Activated T-helper 9 cell treated with anti-CD3 and anti-CD28 coated beads, Interleukin-2, amount 50 U/mL, for 16 hours (primary cell): ENCODE measurements at regions not wholly inside any gene's neighbourhood (a gene's known extent, or its start where the extent isn't known, plus 50 kb on each side); places are given as distances from the start of the nearest gene placed in this dataset.
"Not testable (repeated sequence)": the region's sequence is repeated elsewhere in the genome, so short reads cannot be mapped to it uniquely, and the experiment has no call there.

Source experiments
- DNase-seq: peaks from one replicate; pipeline ENCODE4 v3.0.0-alpha.2; 2020; ENCODE audit warnings: low read depth

- no peak for DNase-seq
Observed at GRCh38 chr17:5747964-5748363, 163.7 kb upstream of the NLRP1 start.

GRCh38 chr17:5753421-5753820 is 169.1 kb upstream of the NLRP1 start:
- DNase-seq = no peak

GRCh38 chr17:5757314-5757907 is 173.1 kb upstream of the NLRP1 start:
- no peak for DNase-seq

- DNase-seq = no peak
Observed at GRCh38 chr17:5758651-5759050, 174.3 kb upstream of the NLRP1 start.

GRCh38 chr17:5759501-5759925 is 175.2 kb upstream of the NLRP1 start:
- no peak for DNase-seq

- no peak for DNase-seq
Observed at GRCh38 chr17:5762191-5762590, 177.9 kb upstream of the NLRP1 start.

GRCh38 chr17:5763595-5764306 is 179.4 kb upstream of the NLRP1 start:
- no peak for DNase-seq

- no peak for DNase-seq
Observed at GRCh38 chr17:5769593-5770354, 185.5 kb upstream of the NLRP1 start.

- DNase-seq = no peak
Observed at GRCh38 chr17:5770441-5771270, 186.3 kb upstream of the NLRP1 start.

- DNase-seq = not testable (repeated sequence)
Observed at GRCh38 chr17:5771271-5771577, 186.9 kb upstream of the NLRP1 start.

GRCh38 chr17:5772017-5772416 is 187.7 kb upstream of the NLRP1 start:
- not testable (repeated sequence) for DNase-seq

- DNase-seq = no peak
Observed at GRCh38 chr17:5772720-5773119, 188.4 kb upstream of the NLRP1 start.

- no peak for DNase-seq
Observed at GRCh38 chr17:5773816-5774360, 189.6 kb upstream of the NLRP1 start.

GRCh38 chr17:5775098-5775497 is 190.8 kb upstream of the NLRP1 start:
- DNase-seq = no peak

- DNase-seq = no peak
Observed at GRCh38 chr17:5780476-5780875, 196.2 kb upstream of the NLRP1 start.

GRCh38 chr17:5781236-5781927 is 197.1 kb upstream of the NLRP1 start:
- no peak for DNase-seq

- DNase-seq = no peak
Observed at GRCh38 chr17:5783269-5783668, 199.0 kb upstream of the NLRP1 start.

- no peak for DNase-seq
Observed at GRCh38 chr17:5783851-5784250, 199.5 kb upstream of the NLRP1 start.

GRCh38 chr17:5784791-5785190 is 200.5 kb upstream of the NLRP1 start:
- no peak for DNase-seq

- DNase-seq = no peak
Observed at GRCh38 chr17:5785338-5785737, 201.0 kb upstream of the NLRP1 start.

- DNase-seq = no peak
Observed at GRCh38 chr17:5785867-5786509, 201.7 kb upstream of the NLRP1 start.
